ENCODE measurements at regions not wholly inside any gene's neighbourhood (a gene's known extent, or its start where the extent isn't known, plus 50 kb on each side); places are given as distances from the start of the nearest gene placed in this dataset.
A peak's percentile ranks its signal among the peaks of the same experiment; 100 is the strongest.

DNA sequence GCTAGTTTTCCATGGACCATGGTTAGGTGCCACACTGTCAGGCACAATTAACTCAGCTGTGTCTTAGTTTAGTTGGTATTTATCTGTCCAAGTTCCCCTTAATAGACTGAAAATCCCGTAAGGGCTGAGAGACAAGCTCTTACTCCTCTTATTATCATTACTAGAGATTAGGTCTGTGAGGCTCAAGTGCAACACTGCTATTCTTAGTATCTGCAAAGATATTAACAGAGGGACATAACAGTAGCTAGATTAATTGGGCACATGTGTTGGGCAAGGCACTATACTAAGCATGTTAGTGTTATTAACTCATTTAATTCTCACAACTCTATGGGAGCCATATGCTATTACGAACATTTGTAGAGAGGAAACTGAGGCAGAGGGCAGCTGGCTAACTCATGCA, 137.3 kb downstream of the VEGFA start:
- H3K4me1 ChIP-seq (ENCODE audit: control insufficient read depth in 5 of 5, insufficient read depth in 5 of 5, low read length in 5 of 5), result no peaks in the 10 kb centered on the region
- no peak overlapping the region for H3K4me3 ChIP-seq (ENCODE audit: low read depth in 1 of 5, low read length in 5 of 5)
- H3K9ac ChIP-seq (ENCODE audit: low read length in 5 of 5), result no peak overlapping the region
- peaks cover 0 to 4% (median 0%) of the 10 kb centered on the region in 5 donors for H3K27me3 ChIP-seq (ENCODE audit: control insufficient read depth in 5 of 5, insufficient read depth in 4 of 5, low read length in 5 of 5)
- no peak overlapping the region for H3K27ac ChIP-seq (ENCODE audit: low read depth, low read length)
- no peaks in the 10 kb centered on the region for H3K9me3 ChIP-seq (ENCODE audit: control insufficient read depth in 5 of 5, low read length in 5 of 5)
- no peaks in the 10 kb centered on the region for H3K36me3 ChIP-seq (ENCODE audit: control insufficient read depth in 5 of 5, insufficient read depth in 5 of 5, low read length in 5 of 5)

- no peak overlapping the region for H3K9ac ChIP-seq (ENCODE audit: low read length in 5 of 5)
- no peaks in the 10 kb centered on the region for H3K36me3 ChIP-seq (ENCODE audit: control insufficient read depth in 5 of 5, insufficient read depth in 5 of 5, low read length in 5 of 5)
- H3K27ac ChIP-seq (ENCODE audit: low read depth, low read length), result no peak overlapping the region
- peaks cover 0 to 4% (median 0%) of the 10 kb centered on the region in 5 donors for H3K27me3 ChIP-seq (ENCODE audit: control insufficient read depth in 5 of 5, insufficient read depth in 4 of 5, low read length in 5 of 5)
- peaks cover 0 to 9% (median 0%) of the 10 kb centered on the region in 5 donors for H3K4me1 ChIP-seq (ENCODE audit: control insufficient read depth in 5 of 5, insufficient read depth in 5 of 5, low read length in 5 of 5)
- H3K4me3 ChIP-seq (ENCODE audit: low read depth in 1 of 5, low read length in 5 of 5), result no peak overlapping the region
- no peaks in the 10 kb centered on the region for H3K9me3 ChIP-seq (ENCODE audit: control insufficient read depth in 5 of 5, low read length in 5 of 5)
Measured at GRCh38 chr6:43904311-43905123, 134.5 kb downstream of the VEGFA start.

GRCh38 chr6:43903739-43904290, 133.8 kb downstream of the VEGFA start:
- Histone ChIP-seq H3K9ac (ENCODE audit: low read length in 5 of 5) (no peak overlapping the region), H3K27ac (ENCODE audit: low read depth, low read length) (no peak overlapping the region), H3K9me3 (ENCODE audit: control insufficient read depth in 5 of 5, low read length in 5 of 5) (no peaks in the 10 kb centered on the region), H3K36me3 (ENCODE audit: control insufficient read depth in 5 of 5, insufficient read depth in 5 of 5, low read length in 5 of 5) (no peaks in the 10 kb centered on the region), H3K4me1 (ENCODE audit: control insufficient read depth in 5 of 5, insufficient read depth in 5 of 5, low read length in 5 of 5) (peaks cover 0 to 9% (median 0%) of the 10 kb centered on the region in 5 donors), H3K4me3 (ENCODE audit: low read depth in 1 of 5, low read length in 5 of 5) (no peak overlapping the region), H3K27me3 (ENCODE audit: control insufficient read depth in 5 of 5, insufficient read depth in 4 of 5, low read length in 5 of 5) (peaks cover 0 to 4% (median 0%) of the 10 kb centered on the region in 5 donors)

GRCh38 chr6:43901733-43902230, 131.8 kb downstream of the VEGFA start:
- Histone ChIP-seq H3K27me3 (ENCODE audit: control insufficient read depth in 5 of 5, insufficient read depth in 4 of 5, low read length in 5 of 5) (peaks cover 0 to 4% (median 0%) of the 10 kb centered on the region in 5 donors), H3K9ac (ENCODE audit: low read length in 5 of 5) (no peak overlapping the region), H3K9me3 (ENCODE audit: control insufficient read depth in 5 of 5, low read length in 5 of 5) (peaks cover 0 to 4% (median 0%) of the 10 kb centered on the region in 5 donors), H3K27ac (ENCODE audit: low read depth, low read length) (no peak overlapping the region), H3K36me3 (ENCODE audit: control insufficient read depth in 5 of 5, insufficient read depth in 5 of 5, low read length in 5 of 5) (no peaks in the 10 kb centered on the region), H3K4me3 (ENCODE audit: low read depth in 1 of 5, low read length in 5 of 5) (no peak overlapping the region), H3K4me1 (ENCODE audit: control insufficient read depth in 5 of 5, insufficient read depth in 5 of 5, low read length in 5 of 5) (peaks cover 0 to 9% (median 0%) of the 10 kb centered on the region in 5 donors)

GRCh38 chr6:43900916-43901732, 131.1 kb downstream of the VEGFA start:
- Histone ChIP-seq H3K4me3 (ENCODE audit: low read depth in 1 of 5, low read length in 5 of 5) (no peak overlapping the region), H3K27ac (ENCODE audit: low read depth, low read length) (peak overlapping the region; percentile 10), H3K4me1 (ENCODE audit: control insufficient read depth in 5 of 5, insufficient read depth in 5 of 5, low read length in 5 of 5) (peaks cover 0 to 9% (median 0%) of the 10 kb centered on the region in 5 donors), H3K36me3 (ENCODE audit: control insufficient read depth in 5 of 5, insufficient read depth in 5 of 5, low read length in 5 of 5) (no peaks in the 10 kb centered on the region), H3K9me3 (ENCODE audit: control insufficient read depth in 5 of 5, low read length in 5 of 5) (peaks cover 0 to 4% (median 0%) of the 10 kb centered on the region in 5 donors), H3K27me3 (ENCODE audit: control insufficient read depth in 5 of 5, insufficient read depth in 4 of 5, low read length in 5 of 5) (peaks cover 0 to 4% (median 0%) of the 10 kb centered on the region in 5 donors), H3K9ac (ENCODE audit: low read length in 5 of 5) (peak overlapping the region in 1 of 5 donors; percentile 39)

DNA sequence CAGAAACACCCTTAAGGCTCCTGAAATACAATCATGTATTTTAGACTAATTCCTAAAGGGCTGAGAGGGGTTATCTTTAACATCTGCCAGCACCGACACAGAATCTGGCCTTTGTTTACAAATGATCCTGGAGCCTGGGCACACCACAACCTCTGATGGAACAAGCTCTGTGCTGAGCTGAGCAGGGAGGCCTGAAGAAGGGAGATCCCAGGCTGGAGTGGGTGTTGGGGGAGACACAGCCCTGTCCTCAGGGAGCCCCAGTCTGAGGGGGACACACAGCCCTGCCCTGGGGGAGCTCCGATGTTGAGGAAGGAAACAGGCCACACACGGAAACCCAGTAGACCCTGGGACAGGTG, 130.5 kb downstream of the VEGFA start:
- H3K36me3 ChIP-seq (ENCODE audit: control insufficient read depth in 5 of 5, insufficient read depth in 5 of 5, low read length in 5 of 5), result no peaks in the 10 kb centered on the region
- H3K9ac ChIP-seq (ENCODE audit: low read length in 5 of 5), result peak overlapping the region in 1 of 5 donors; percentile 29
- H3K27me3 ChIP-seq (ENCODE audit: control insufficient read depth in 5 of 5, insufficient read depth in 4 of 5, low read length in 5 of 5), result peaks cover 0 to 4% (median 0%) of the 10 kb centered on the region in 5 donors
- H3K4me3 ChIP-seq (ENCODE audit: low read depth in 1 of 5, low read length in 5 of 5), result no peak overlapping the region
- H3K27ac ChIP-seq (ENCODE audit: low read depth, low read length), result peak overlapping the region; percentile 10
- peaks cover 0 to 4% (median 0%) of the 10 kb centered on the region in 5 donors for H3K9me3 ChIP-seq (ENCODE audit: control insufficient read depth in 5 of 5, low read length in 5 of 5)
- H3K4me1 ChIP-seq (ENCODE audit: control insufficient read depth in 5 of 5, insufficient read depth in 5 of 5, low read length in 5 of 5), result peaks cover 0 to 9% (median 0%) of the 10 kb centered on the region in 5 donors

GRCh38 chr6:43899830-43900229, 129.8 kb downstream of the VEGFA start:
- H3K27me3 ChIP-seq (ENCODE audit: control insufficient read depth in 5 of 5, insufficient read depth in 4 of 5, low read length in 5 of 5), result peaks cover 0 to 4% (median 0%) of the 10 kb centered on the region in 5 donors
- H3K9me3 ChIP-seq (ENCODE audit: control insufficient read depth in 5 of 5, low read length in 5 of 5), result peaks cover 0 to 4% (median 0%) of the 10 kb centered on the region in 5 donors
- no peaks in the 10 kb centered on the region for H3K36me3 ChIP-seq (ENCODE audit: control insufficient read depth in 5 of 5, insufficient read depth in 5 of 5, low read length in 5 of 5)

GRCh38 chr6:43898358-43899131, 128.5 kb downstream of the VEGFA start:
- no peaks in the 10 kb centered on the region for H3K36me3 ChIP-seq (ENCODE audit: control insufficient read depth in 5 of 5, insufficient read depth in 5 of 5, low read length in 5 of 5)
- H3K9me3 ChIP-seq (ENCODE audit: control insufficient read depth in 5 of 5, low read length in 5 of 5), result peaks cover 0 to 4% (median 0%) of the 10 kb centered on the region in 5 donors
- no peak overlapping the region for H3K9ac ChIP-seq (ENCODE audit: low read length in 5 of 5)
- H3K4me1 ChIP-seq (ENCODE audit: control insufficient read depth in 5 of 5, insufficient read depth in 5 of 5, low read length in 5 of 5), result peaks cover 0 to 9% (median 0%) of the 10 kb centered on the region in 5 donors
- no peak overlapping the region for H3K4me3 ChIP-seq (ENCODE audit: low read depth in 1 of 5, low read length in 5 of 5)
- peaks cover 0 to 4% (median 0%) of the 10 kb centered on the region in 5 donors for H3K27me3 ChIP-seq (ENCODE audit: control insufficient read depth in 5 of 5, insufficient read depth in 4 of 5, low read length in 5 of 5)
- H3K27ac ChIP-seq (ENCODE audit: low read depth, low read length), result no peak overlapping the region

More at GRCh38 chr6:43899830-43900229, 129.8 kb downstream of the VEGFA start:
- Histone ChIP-seq H3K9ac (ENCODE audit: low read length in 5 of 5) (no peak overlapping the region), H3K4me1 (ENCODE audit: control insufficient read depth in 5 of 5, insufficient read depth in 5 of 5, low read length in 5 of 5) (peaks cover 0 to 9% (median 0%) of the 10 kb centered on the region in 5 donors), H3K4me3 (ENCODE audit: low read depth in 1 of 5, low read length in 5 of 5) (no peak overlapping the region), H3K27ac (ENCODE audit: low read depth, low read length) (no peak overlapping the region)

GRCh38 chr6:43897571-43898302, 127.7 kb downstream of the VEGFA start:
- no peaks in the 10 kb centered on the region for H3K36me3 ChIP-seq (ENCODE audit: control insufficient read depth in 5 of 5, insufficient read depth in 5 of 5, low read length in 5 of 5)
- H3K4me1 ChIP-seq (ENCODE audit: control insufficient read depth in 5 of 5, insufficient read depth in 5 of 5, low read length in 5 of 5), result peaks cover 0 to 9% (median 0%) of the 10 kb centered on the region in 5 donors
- peaks cover 0 to 4% (median 0%) of the 10 kb centered on the region in 5 donors for H3K9me3 ChIP-seq (ENCODE audit: control insufficient read depth in 5 of 5, low read length in 5 of 5)
- H3K9ac ChIP-seq (ENCODE audit: low read length in 5 of 5), result no peak overlapping the region
- no peak overlapping the region for H3K27ac ChIP-seq (ENCODE audit: low read depth, low read length)
- H3K27me3 ChIP-seq (ENCODE audit: control insufficient read depth in 5 of 5, insufficient read depth in 4 of 5, low read length in 5 of 5), result peaks cover 0 to 6% (median 0%) of the 10 kb centered on the region in 5 donors
- no peak overlapping the region for H3K4me3 ChIP-seq (ENCODE audit: low read depth in 1 of 5, low read length in 5 of 5)
